PFSK-1 (cell line): ENCODE measurements at regions not wholly inside any gene's neighbourhood (a gene's known extent, or its start where the extent isn't known, plus 50 kb on each side); places are given as distances from the start of the nearest gene placed in this dataset.

Source experiments
- POLR2AphosphoS5 ChIP-seq: IDR thresholded peaks from 2 replicates; pipeline ENCODE4 v1.6.1; 2012; ENCODE audit warnings: low read depth, mild to moderate bottlenecking, control low read depth, low read length, moderate library complexity
- SIN3A ChIP-seq: IDR thresholded peaks from 2 replicates; pipeline ENCODE4 v1.6.1; 2012; ENCODE audit warnings: mild to moderate bottlenecking, low read length, moderate library complexity, borderline replicate concordance; ENCODE audit not compliant: insufficient read depth

DNA sequence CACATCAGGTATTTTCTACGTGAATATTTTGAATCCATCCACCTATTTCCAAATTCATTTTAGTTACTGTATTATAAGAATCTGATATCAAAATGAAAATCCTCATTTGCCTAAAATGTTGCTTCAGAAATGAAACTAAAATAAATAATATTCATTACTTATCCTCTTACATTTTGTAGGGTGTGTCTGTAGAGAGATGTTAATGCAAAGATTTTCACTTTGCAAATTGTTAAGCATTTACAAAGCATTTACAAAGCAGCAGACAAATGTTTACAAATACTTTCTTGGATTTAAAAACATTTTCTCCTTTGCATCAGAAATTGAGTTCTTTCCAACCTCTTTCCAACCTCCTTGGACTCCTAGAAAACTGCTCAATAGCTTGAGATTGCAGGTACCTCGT is 360.0 kb upstream of the DCN start:
- no peak for TF ChIP-seq POLR2AphosphoS5
- TF ChIP-seq SIN3A: no peak
